ENCODE measurements at regions not wholly inside any gene's neighbourhood (a gene's known extent, or its start where the extent isn't known, plus 50 kb on each side); places are given as distances from the start of the nearest gene placed in this dataset.
"Not testable (repeated sequence)": the region's sequence is repeated elsewhere in the genome, so short reads cannot be mapped to it uniquely, and the experiment has no call there.

DNA sequence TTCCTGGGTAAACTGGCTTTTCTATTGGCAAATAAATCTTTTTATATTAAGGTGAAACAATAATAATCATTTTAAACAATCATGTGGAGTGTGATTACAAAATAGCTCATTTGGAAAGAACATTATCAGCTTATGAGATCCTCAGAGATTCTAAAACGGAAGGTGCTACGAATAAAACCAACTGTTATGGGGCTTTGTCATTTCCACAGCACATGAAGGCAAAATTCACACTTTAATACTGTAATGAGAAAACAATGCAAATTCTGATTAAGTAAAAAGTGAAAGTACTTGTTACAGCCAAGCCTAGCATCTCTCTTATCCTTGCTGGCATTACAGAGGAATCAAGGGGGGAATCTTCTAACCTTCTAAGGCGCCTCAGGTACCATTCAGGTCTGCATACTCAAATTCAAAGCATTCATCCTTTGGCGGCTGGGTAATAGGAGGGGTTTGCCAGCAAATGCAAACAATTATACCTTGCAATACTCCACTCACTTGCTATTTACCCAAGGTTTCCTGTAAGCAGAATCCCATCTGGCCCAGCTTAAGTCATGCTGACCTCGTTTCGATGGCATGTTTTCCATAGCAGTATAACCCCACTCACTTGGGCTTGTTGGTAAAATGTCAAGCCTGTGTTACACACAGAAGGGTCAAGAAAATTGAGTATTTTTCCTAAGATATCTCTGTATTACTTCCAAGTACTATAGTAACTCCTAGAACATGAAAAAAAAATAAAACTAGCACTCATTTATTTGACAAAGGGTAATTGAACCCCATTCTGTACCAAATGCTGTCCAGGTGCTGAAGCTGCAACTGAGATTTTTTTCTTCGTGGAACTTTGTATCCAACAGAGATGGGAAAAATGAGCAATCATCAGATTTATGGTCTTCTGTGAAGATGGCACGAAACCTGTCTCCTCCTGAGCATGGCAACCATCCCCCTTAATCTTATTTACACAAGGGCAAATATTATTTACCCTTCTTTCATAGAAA is 183.7 kb upstream of the LMCD1 start:
- peaks cover 34% of the 10 kb centered on the region for H3K4me1 ChIP-seq (ENCODE audit: control insufficient read depth, insufficient read depth, low read length)
- H3K36me3 ChIP-seq (ENCODE audit: insufficient read depth, low read length) = no peaks in the 10 kb centered on the region
- no peak overlapping the region for H3K4me3 ChIP-seq (ENCODE audit: low read length)
- no peak overlapping the region for H3K9ac ChIP-seq (ENCODE audit: low read depth, low read length)
- no peaks in the 10 kb centered on the region for H3K27me3 ChIP-seq (ENCODE audit: control insufficient read depth, insufficient read depth, low read length)
- H3K4me2 ChIP-seq (ENCODE audit: low read length) = no peak overlapping the region
- H3K9me3 ChIP-seq (replicated peaks; ENCODE audit: low read length) = no peaks in the 10 kb centered on the region

GRCh38 chr3:8319935-8320634 is 181.5 kb upstream of the LMCD1 start:
- Histone ChIP-seq H3K27me3 (ENCODE audit: control insufficient read depth, insufficient read depth, low read length) (no peaks in the 10 kb centered on the region), H3K4me3 (ENCODE audit: low read length) (peak overlapping the region; percentile 10), H3K4me2 (ENCODE audit: low read length) (peak overlapping the region; percentile 51), H3K9me3 (replicated peaks; ENCODE audit: low read length) (no peaks in the 10 kb centered on the region), H3K36me3 (ENCODE audit: insufficient read depth, low read length) (no peaks in the 10 kb centered on the region), H3K9ac (ENCODE audit: low read depth, low read length) (peak overlapping the region; percentile 12), H3K4me1 (ENCODE audit: control insufficient read depth, insufficient read depth, low read length) (peaks cover 34% of the 10 kb centered on the region)

- H3K4me1 ChIP-seq (ENCODE audit: control insufficient read depth, insufficient read depth, low read length) = peaks cover 34% of the 10 kb centered on the region
- H3K9me3 ChIP-seq (replicated peaks; ENCODE audit: low read length) = no peaks in the 10 kb centered on the region
- no peak overlapping the region for H3K4me3 ChIP-seq (ENCODE audit: low read length)
- no peaks in the 10 kb centered on the region for H3K36me3 ChIP-seq (ENCODE audit: insufficient read depth, low read length)
- peak overlapping the region; percentile 51 for H3K4me2 ChIP-seq (ENCODE audit: low read length)
- H3K9ac ChIP-seq (ENCODE audit: low read depth, low read length) = peak overlapping the region; percentile 12
- no peaks in the 10 kb centered on the region for H3K27me3 ChIP-seq (ENCODE audit: control insufficient read depth, insufficient read depth, low read length)
Observed at GRCh38 chr3:8320711-8321458, 180.7 kb upstream of the LMCD1 start.

- no peaks in the 10 kb centered on the region for H3K27me3 ChIP-seq (ENCODE audit: control insufficient read depth, insufficient read depth, low read length)
- no peak overlapping the region for H3K4me2 ChIP-seq (ENCODE audit: low read length)
- H3K36me3 ChIP-seq (ENCODE audit: insufficient read depth, low read length) = no peaks in the 10 kb centered on the region
- H3K4me1 ChIP-seq (ENCODE audit: control insufficient read depth, insufficient read depth, low read length) = peaks cover 11% of the 10 kb centered on the region
- H3K9ac ChIP-seq (ENCODE audit: low read depth, low read length) = no peak overlapping the region
- H3K4me3 ChIP-seq (ENCODE audit: low read length) = no peak overlapping the region
- no peaks in the 10 kb centered on the region for H3K9me3 ChIP-seq (replicated peaks; ENCODE audit: low read length)
Observed at GRCh38 chr3:8324747-8325146, 176.9 kb upstream of the LMCD1 start.

GRCh38 chr3:8325306-8325705 is 176.3 kb upstream of the LMCD1 start:
- Histone ChIP-seq H3K9me3 (replicated peaks; ENCODE audit: low read length) (no peaks in the 10 kb centered on the region), H3K4me3 (ENCODE audit: low read length) (no peak overlapping the region), H3K36me3 (ENCODE audit: insufficient read depth, low read length) (no peaks in the 10 kb centered on the region), H3K4me2 (ENCODE audit: low read length) (no peak overlapping the region), H3K27me3 (ENCODE audit: control insufficient read depth, insufficient read depth, low read length) (no peaks in the 10 kb centered on the region), H3K9ac (ENCODE audit: low read depth, low read length) (no peak overlapping the region), H3K4me1 (ENCODE audit: control insufficient read depth, insufficient read depth, low read length) (peaks cover 6% of the 10 kb centered on the region)

- H3K4me3 ChIP-seq (ENCODE audit: low read length); H3K27me3 ChIP-seq (ENCODE audit: control insufficient read depth, insufficient read depth, low read length); H3K9ac ChIP-seq (ENCODE audit: low read depth, low read length); H3K4me1 ChIP-seq (ENCODE audit: control insufficient read depth, insufficient read depth, low read length); H3K36me3 ChIP-seq (ENCODE audit: insufficient read depth, low read length); H3K4me2 ChIP-seq (ENCODE audit: low read length); H3K9me3 ChIP-seq (replicated peaks; ENCODE audit: low read length): not testable (repeated sequence)
Observed at GRCh38 chr3:8325833-8326232, 175.8 kb upstream of the LMCD1 start.

- Histone ChIP-seq H3K36me3 (ENCODE audit: insufficient read depth, low read length) (no peaks in the 10 kb centered on the region), H3K9me3 (replicated peaks; ENCODE audit: low read length) (no peaks in the 10 kb centered on the region), H3K4me3 (ENCODE audit: low read length) (no peak overlapping the region), H3K9ac (ENCODE audit: low read depth, low read length) (no peak overlapping the region), H3K4me1 (ENCODE audit: control insufficient read depth, insufficient read depth, low read length) (no peaks in the 10 kb centered on the region), H3K4me2 (ENCODE audit: low read length) (no peak overlapping the region), H3K27me3 (ENCODE audit: control insufficient read depth, insufficient read depth, low read length) (no peaks in the 10 kb centered on the region)
Observed at GRCh38 chr3:8327739-8328138, 173.9 kb upstream of the LMCD1 start.

DNA sequence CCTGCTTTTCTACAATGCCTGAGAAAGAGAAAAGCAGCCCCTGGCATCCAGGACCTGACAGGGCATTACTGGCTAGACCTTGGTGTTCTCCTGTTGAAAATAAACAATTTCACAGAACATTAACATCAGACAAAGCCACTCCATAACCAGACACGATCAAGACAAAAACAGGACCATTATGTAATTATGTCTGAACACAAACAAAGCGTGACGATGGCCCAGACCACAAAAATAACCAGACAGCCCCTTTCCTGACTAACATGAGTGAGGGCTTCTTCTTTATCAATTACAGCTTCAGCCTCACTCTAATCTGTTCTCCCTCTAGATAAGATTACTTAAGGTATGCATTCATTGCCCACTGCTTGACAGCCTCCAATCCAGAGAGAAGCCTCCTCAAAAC is 172.7 kb upstream of the LMCD1 start:
- H3K9me3 ChIP-seq (replicated peaks; ENCODE audit: low read length) = no peaks in the 10 kb centered on the region
- H3K4me1 ChIP-seq (ENCODE audit: control insufficient read depth, insufficient read depth, low read length) = no peaks in the 10 kb centered on the region
- H3K36me3 ChIP-seq (ENCODE audit: insufficient read depth, low read length) = no peaks in the 10 kb centered on the region
- H3K4me3 ChIP-seq (ENCODE audit: low read length) = no peak overlapping the region
- no peaks in the 10 kb centered on the region for H3K27me3 ChIP-seq (ENCODE audit: control insufficient read depth, insufficient read depth, low read length)
- H3K9ac ChIP-seq (ENCODE audit: low read depth, low read length) = no peak overlapping the region
- no peak overlapping the region for H3K4me2 ChIP-seq (ENCODE audit: low read length)

GRCh38 chr3:8329598-8329997 is 172.0 kb upstream of the LMCD1 start:
- no peak overlapping the region for H3K4me2 ChIP-seq (ENCODE audit: low read length)
- H3K4me3 ChIP-seq (ENCODE audit: low read length) = no peak overlapping the region
- H3K9me3 ChIP-seq (replicated peaks; ENCODE audit: low read length) = no peaks in the 10 kb centered on the region
- H3K9ac ChIP-seq (ENCODE audit: low read depth, low read length) = no peak overlapping the region
- H3K27me3 ChIP-seq (ENCODE audit: control insufficient read depth, insufficient read depth, low read length) = no peaks in the 10 kb centered on the region
- H3K36me3 ChIP-seq (ENCODE audit: insufficient read depth, low read length) = no peaks in the 10 kb centered on the region
- no peaks in the 10 kb centered on the region for H3K4me1 ChIP-seq (ENCODE audit: control insufficient read depth, insufficient read depth, low read length)

DNA sequence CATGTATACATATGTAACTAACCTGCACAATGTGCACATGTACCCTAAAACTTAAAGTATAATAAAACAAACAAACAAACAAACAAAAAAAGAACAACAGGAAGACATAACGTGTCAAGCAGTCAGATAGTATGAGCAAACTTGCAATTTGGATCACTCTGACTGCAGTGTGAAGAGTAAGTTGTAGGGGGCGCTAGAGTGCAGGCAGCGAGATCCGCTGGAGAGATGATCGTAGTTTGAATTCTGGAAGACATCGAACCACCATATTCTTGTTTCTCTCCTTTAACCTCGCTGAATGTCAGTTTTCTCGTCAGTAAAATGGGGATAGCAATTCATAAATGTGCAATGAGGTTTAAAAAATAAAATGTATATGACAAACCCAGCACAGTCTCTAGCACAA is 165.2 kb upstream of the LMCD1 start:
- Histone ChIP-seq H3K9ac (ENCODE audit: low read depth, low read length) (no peak overlapping the region), H3K4me2 (ENCODE audit: low read length) (no peak overlapping the region), H3K27me3 (ENCODE audit: control insufficient read depth, insufficient read depth, low read length) (peaks cover 10% of the 10 kb centered on the region), H3K36me3 (ENCODE audit: insufficient read depth, low read length) (no peaks in the 10 kb centered on the region), H3K4me1 (ENCODE audit: control insufficient read depth, insufficient read depth, low read length) (no peaks in the 10 kb centered on the region), H3K4me3 (ENCODE audit: low read length) (no peak overlapping the region), H3K9me3 (replicated peaks; ENCODE audit: low read length) (no peaks in the 10 kb centered on the region)

GRCh38 chr3:8338424-8338823 is 163.2 kb upstream of the LMCD1 start:
- Histone ChIP-seq H3K4me2 (ENCODE audit: low read length) (no peak overlapping the region), H3K36me3 (ENCODE audit: insufficient read depth, low read length) (no peaks in the 10 kb centered on the region), H3K9me3 (replicated peaks; ENCODE audit: low read length) (no peaks in the 10 kb centered on the region), H3K4me1 (ENCODE audit: control insufficient read depth, insufficient read depth, low read length) (no peaks in the 10 kb centered on the region), H3K9ac (ENCODE audit: low read depth, low read length) (no peak overlapping the region), H3K4me3 (ENCODE audit: low read length) (no peak overlapping the region), H3K27me3 (ENCODE audit: control insufficient read depth, insufficient read depth, low read length) (peaks cover 10% of the 10 kb centered on the region)
